ENCODE measurements at regions not wholly inside any gene's neighbourhood (a gene's known extent, or its start where the extent isn't known, plus 50 kb on each side); places are given as distances from the start of the nearest gene placed in this dataset.
A peak's percentile ranks its signal among the peaks of the same experiment; 100 is the strongest.

DNA sequence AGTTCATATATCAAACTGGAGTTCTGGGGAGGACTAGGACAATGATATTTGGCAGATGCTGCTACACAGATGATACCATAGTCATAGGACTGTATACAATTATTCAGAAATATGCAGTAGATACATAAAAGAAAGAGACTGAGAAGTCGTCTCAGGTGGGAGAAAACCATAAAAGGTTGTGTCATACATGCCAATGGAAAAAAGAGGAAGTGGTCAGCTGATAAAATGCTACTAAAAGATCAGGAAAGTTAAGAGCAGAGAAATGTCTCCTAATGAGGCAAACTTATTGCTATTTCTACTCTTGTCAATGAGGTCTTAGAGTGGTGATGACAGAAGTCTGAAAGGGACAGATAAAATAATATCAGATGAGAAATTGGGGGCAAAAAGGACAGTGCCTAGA, 407.6 kb downstream of the COL12A1 start:
- no peak for TF ChIP-seq PML (IDR thresholded peaks at IDR 0.05; ENCODE audit: low read length)
- no peak for TF ChIP-seq EZH2 (IDR thresholded peaks at IDR 0.05; ENCODE audit: borderline replicate concordance, low read depth, low read length)
- TF ChIP-seq, protein P1, sequence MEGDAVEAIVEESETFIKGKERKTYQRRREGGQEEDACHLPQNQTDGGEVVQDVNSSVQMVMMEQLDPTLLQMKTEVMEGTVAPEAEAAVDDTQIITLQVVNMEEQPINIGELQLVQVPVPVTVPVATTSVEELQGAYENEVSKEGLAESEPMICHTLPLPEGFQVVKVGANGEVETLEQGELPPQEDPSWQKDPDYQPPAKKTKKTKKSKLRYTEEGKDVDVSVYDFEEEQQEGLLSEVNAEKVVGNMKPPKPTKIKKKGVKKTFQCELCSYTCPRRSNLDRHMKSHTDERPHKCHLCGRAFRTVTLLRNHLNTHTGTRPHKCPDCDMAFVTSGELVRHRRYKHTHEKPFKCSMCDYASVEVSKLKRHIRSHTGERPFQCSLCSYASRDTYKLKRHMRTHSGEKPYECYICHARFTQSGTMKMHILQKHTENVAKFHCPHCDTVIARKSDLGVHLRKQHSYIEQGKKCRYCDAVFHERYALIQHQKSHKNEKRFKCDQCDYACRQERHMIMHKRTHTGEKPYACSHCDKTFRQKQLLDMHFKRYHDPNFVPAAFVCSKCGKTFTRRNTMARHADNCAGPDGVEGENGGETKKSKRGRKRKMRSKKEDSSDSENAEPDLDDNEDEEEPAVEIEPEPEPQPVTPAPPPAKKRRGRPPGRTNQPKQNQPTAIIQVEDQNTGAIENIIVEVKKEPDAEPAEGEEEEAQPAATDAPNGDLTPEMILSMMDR (IDR thresholded peaks at IDR 0.05 in 2 of 3, conservative IDR thresholded peaks at IDR 0.05 in 1 of 3; ENCODE audit: insufficient read depth in 2 of 3, low read depth in 1 of 3, low read length in 3 of 3) = no peak
- TF ChIP-seq, protein P2, sequence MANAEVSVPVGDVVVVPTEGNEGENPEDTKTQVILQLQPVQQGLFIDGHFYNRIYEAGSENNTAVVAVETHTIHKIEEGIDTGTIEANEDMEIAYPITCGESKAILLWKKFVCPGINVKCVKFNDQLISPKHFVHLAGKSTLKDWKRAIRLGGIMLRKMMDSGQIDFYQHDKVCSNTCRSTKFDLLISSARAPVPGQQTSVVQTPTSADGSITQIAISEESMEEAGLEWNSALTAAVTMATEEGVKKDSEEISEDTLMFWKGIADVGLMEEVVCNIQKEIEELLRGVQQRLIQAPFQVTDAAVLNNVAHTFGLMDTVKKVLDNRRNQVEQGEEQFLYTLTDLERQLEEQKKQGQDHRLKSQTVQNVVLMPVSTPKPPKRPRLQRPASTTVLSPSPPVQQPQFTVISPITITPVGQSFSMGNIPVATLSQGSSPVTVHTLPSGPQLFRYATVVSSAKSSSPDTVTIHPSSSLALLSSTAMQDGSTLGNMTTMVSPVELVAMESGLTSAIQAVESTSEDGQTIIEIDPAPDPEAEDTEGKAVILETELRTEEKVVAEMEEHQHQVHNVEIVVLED (CRISPR knock-in tag; IDR thresholded peaks at IDR 0.05) = no peak
- TF ChIP-seq SIX5 (IDR thresholded peaks at IDR 0.05; ENCODE audit: borderline replicate concordance in 1 of 2, insufficient read depth in 1 of 2, low read depth in 1 of 2, low read length in 2 of 2) = no peak
- TF ChIP-seq SPI1 (IDR thresholded peaks at IDR 0.05; ENCODE audit: borderline replicate concordance, low read depth, low read length) = peak; percentile 72
- TF ChIP-seq POLR2AphosphoS5 (IDR thresholded peaks at IDR 0.05; ENCODE audit: control insufficient read depth, insufficient read depth, low read depth, low read length) = no peak
- TF ChIP-seq EGR1 (conservative IDR thresholded peaks at IDR 0.05) = no peak

All from K562 (cell line).